ENCODE measurements at regions not wholly inside any gene's neighbourhood (a gene's known extent, or its start where the extent isn't known, plus 50 kb on each side); places are given as distances from the start of the nearest gene placed in this dataset.

GRCh38 chr3:5889374-5889773, 701.9 kb downstream of the EDEM1 start:
- TF ChIP-seq CTCF (IDR thresholded peaks at IDR 0.05) (no peak), POLR2A (IDR thresholded peaks at IDR 0.05) (no peak)
